GM06990 (cell line): ENCODE measurements at regions not wholly inside any gene's neighbourhood (a gene's known extent, or its start where the extent isn't known, plus 50 kb on each side); places are given as distances from the start of the nearest gene placed in this dataset.
A peak's percentile ranks its signal among the peaks of the same experiment; 100 is the strongest.

Source experiments
- DNase-seq: peaks from one replicate; pipeline ENCODE4 v3.0.0-alpha.2; 2011; ENCODE audit not compliant: insufficient read length; ENCODE audit errors: extremely low read depth
- H3K27me3 ChIP-seq: replicated peaks from 2 replicates; pipeline ENCODE4 v1.6.0; 2011; ENCODE audit warnings: low read length; ENCODE audit not compliant: control insufficient read depth, insufficient read depth
- H3K36me3 ChIP-seq: 2 replicates; pipeline ENCODE4 v1.5.1; 2011; ENCODE audit warnings: low read length; ENCODE audit not compliant: control insufficient read depth, insufficient read depth
- H3K4me3 ChIP-seq: replicated peaks from 2 replicates; pipeline ENCODE4 v1.5.1; 2011; ENCODE audit warnings: low read depth, mild to moderate bottlenecking, control low read depth, low read length
- TF ChIP-seq, protein P1 (sequence below): IDR thresholded peaks from 2 replicates; pipeline ENCODE4 v1.5.1; 2011; ENCODE audit warnings: low read length, control low read depth, mild to moderate bottlenecking, inconsistent platforms; ENCODE audit not compliant: insufficient read depth, poor library complexity, severe bottlenecking

- peak; percentile 63 for DNase-seq
- no peaks in the 10 kb centered on the region for H3K36me3 ChIP-seq
- H3K27me3 ChIP-seq: no peaks in the 10 kb centered on the region
- TF ChIP-seq, protein P1, sequence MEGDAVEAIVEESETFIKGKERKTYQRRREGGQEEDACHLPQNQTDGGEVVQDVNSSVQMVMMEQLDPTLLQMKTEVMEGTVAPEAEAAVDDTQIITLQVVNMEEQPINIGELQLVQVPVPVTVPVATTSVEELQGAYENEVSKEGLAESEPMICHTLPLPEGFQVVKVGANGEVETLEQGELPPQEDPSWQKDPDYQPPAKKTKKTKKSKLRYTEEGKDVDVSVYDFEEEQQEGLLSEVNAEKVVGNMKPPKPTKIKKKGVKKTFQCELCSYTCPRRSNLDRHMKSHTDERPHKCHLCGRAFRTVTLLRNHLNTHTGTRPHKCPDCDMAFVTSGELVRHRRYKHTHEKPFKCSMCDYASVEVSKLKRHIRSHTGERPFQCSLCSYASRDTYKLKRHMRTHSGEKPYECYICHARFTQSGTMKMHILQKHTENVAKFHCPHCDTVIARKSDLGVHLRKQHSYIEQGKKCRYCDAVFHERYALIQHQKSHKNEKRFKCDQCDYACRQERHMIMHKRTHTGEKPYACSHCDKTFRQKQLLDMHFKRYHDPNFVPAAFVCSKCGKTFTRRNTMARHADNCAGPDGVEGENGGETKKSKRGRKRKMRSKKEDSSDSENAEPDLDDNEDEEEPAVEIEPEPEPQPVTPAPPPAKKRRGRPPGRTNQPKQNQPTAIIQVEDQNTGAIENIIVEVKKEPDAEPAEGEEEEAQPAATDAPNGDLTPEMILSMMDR: peak; percentile 24
- peak overlapping the region; percentile 56 for H3K4me3 ChIP-seq
These were observed 184.6 kb downstream of the OR13H1 start for GRCh38 chrX:131728295-131729145.

GRCh38 chrX:131729295-131729694 is 185.4 kb downstream of the OR13H1 start:
- H3K36me3 ChIP-seq: no peaks in the 10 kb centered on the region
- TF ChIP-seq, protein P1: peak; percentile 30
- H3K27me3 ChIP-seq: no peaks in the 10 kb centered on the region
- H3K4me3 ChIP-seq: peak overlapping the region; percentile 56
- DNase-seq: peak; percentile 71

DNA sequence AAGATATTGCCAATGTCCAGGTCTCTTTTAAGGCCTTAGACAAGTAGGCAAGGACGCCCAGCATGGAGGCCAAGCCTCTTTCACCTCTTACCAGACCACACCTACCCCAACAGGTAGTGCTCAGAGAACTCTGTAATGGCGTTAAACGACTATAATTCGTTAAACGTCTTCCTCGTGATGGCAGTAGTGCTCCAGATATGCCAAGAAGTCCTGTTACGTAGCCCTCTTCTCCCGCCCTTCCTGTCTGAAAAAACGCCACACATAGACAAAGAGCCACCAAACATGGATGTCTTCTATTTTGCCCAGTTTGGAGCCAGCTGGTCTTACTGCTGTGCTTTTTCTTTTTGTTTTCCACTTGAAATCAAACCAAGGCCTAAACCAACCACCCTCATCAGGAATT is 190.7 kb downstream of the OR13H1 start:
- 0 out of 2 replicates have a peak overlapping the region, but pooled peaks have one; percentile 18 for H3K4me3 ChIP-seq
- DNase-seq: peak; percentile 42
- no peaks in the 10 kb centered on the region for H3K36me3 ChIP-seq
- no peaks in the 10 kb centered on the region for H3K27me3 ChIP-seq
- TF ChIP-seq, protein P1: peak; percentile 2

DNA sequence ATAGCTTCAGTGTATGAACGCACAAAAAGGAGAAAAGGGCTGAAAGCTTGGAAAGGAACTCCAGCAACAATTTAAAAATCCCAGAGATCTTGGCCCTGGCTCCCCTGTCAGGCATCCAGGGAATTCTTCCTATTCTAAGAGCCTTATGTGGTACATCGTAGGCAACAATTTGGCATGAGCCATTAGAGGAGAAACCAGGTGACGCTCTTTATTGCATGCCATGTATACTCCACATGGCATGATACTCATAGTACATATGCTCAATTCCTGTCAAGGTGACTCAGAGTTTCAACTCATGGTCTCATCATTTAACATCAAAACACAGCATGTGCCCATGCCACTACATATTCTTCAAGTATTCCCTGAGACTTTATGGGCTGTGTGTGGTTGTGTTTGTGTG is 191.3 kb downstream of the OR13H1 start:
- H3K36me3 ChIP-seq: no peaks in the 10 kb centered on the region
- peak overlapping the region; percentile 18; the same call in 1 of the 2 replicates for H3K4me3 ChIP-seq
- TF ChIP-seq, protein P1: no peak
- no peak for DNase-seq
- no peaks in the 10 kb centered on the region for H3K27me3 ChIP-seq

DNA sequence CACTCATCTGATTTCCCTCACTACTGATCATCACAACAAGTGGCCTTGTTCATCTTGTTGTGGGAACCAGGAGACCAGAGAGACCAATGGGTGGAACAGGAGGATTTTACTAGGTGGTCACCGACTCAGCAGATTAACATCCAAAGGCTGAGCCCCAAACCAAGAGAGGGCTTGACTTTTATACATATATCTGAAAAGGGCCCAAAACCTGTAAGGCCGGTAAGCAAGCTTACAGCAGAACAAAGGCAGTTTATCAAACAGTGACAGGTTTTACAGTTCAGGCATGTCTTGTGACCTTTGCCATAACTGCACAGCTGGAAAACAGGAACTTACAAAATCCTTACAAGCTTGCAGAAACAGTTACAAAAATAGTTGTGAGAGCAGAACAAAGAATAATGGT is 195.9 kb downstream of the OR13H1 start:
- Histone ChIP-seq H3K4me3 (no peak overlapping the region), H3K27me3 (no peaks in the 10 kb centered on the region), H3K36me3 (no peaks in the 10 kb centered on the region)
- TF ChIP-seq, protein P1: no peak
- DNase-seq: no peak
